NT2/D1 (cell line): ENCODE measurements at regions not wholly inside any gene's neighbourhood (a gene's known extent, or its start where the extent isn't known, plus 50 kb on each side); places are given as distances from the start of the nearest gene placed in this dataset.
"Not testable (repeated sequence)": the region's sequence is repeated elsewhere in the genome, so short reads cannot be mapped to it uniquely, and the experiment has no call there.

ENCODE experiments used
- YY1 ChIP-seq: IDR thresholded peaks from 2 replicates; pipeline ENCODE4 v1.6.1; 2011; ENCODE audit not compliant: insufficient read length, insufficient read depth
- ZNF274 ChIP-seq: IDR thresholded peaks from 2 replicates; pipeline ENCODE4 v1.6.1; 2011; ENCODE audit warnings: mild to moderate bottlenecking, low read depth, low read length

GRCh38 chr5:14020944-14021343 is 76.5 kb upstream of the DNAH5 start:
- TF ChIP-seq ZNF274, YY1: not testable (repeated sequence)
